SK-N-SH (cell line): ENCODE measurements at regions not wholly inside any gene's neighbourhood (a gene's known extent, or its start where the extent isn't known, plus 50 kb on each side); places are given as distances from the start of the nearest gene placed in this dataset.

Source experiments
- CTCF ChIA-PET: fragments of 300-600, 350-600 bp; formaldehyde crosslinking; extraction: SDS; loops from one replicate; lab custom pipeline; 2021; lab: Yijun Ruan, JAX
- POLR2A ChIA-PET: fragments of 350-600 bp; sonication (Branson Sonifier 250); formaldehyde crosslinking; extraction: SDS; loops from one replicate; lab custom pipeline; 2020; ENCODE audit warnings: antibody characterized with exemption, inconsistent platforms; lab: Yijun Ruan, JAX
- DNase-seq: peaks from one replicate; pipeline ENCODE4 v3.0.0; 2012
- H2AFZ ChIP-seq: fragments of 200-600 bp; sonication (generic); 2 replicates; pipeline ENCODE4 v1.8.1; 2016; ENCODE audit warnings: antibody characterized with exemption, mild to moderate bottlenecking, low read depth
- H3F3A ChIP-seq: fragments of 200-600 bp; sonication (generic); replicated peaks from 2 replicates; pipeline ENCODE3; 2016; ENCODE audit warnings: antibody characterized with exemption, mild to moderate bottlenecking; ENCODE audit not compliant: insufficient read depth
- H3K27ac ChIP-seq, 2 experiments: fragments of 200-500 bp in 1 of 2; fragments of 200-600 bp in 1 of 2; sonication (Bioruptor generic) in 1 of 2; sonication (generic), shearing (Covaris generic) in 1 of 2; 2 replicates each; pipeline versions ENCODE4 v1.5.1 to v1.6.1; 2014 to 2016; ENCODE audit warnings: low read depth in 2 of 2, inconsistent platforms in 1 of 2, low read length in 1 of 2, mild to moderate bottlenecking in 1 of 2, mixed read lengths in 1 of 2
- H3K27me3 ChIP-seq: fragments of 200-600 bp; sonication (generic), shearing (Covaris generic); 2 replicates; pipeline ENCODE4 v1.6.1; 2016; ENCODE audit warnings: mixed run types; ENCODE audit not compliant: insufficient read depth
- H3K36me3 ChIP-seq, 2 experiments: fragments of 200-500 bp in 1 of 2; fragments of 200-600 bp in 1 of 2; sonication (Bioruptor generic) in 1 of 2; sonication (generic) in 1 of 2; replicated peaks in 1 of 2; 2 replicates each; pipeline versions ENCODE3 to v1.5.1; 2014 to 2016; ENCODE audit warnings: low read length in 1 of 2, mild to moderate bottlenecking in 1 of 2; ENCODE audit not compliant: insufficient read depth in 2 of 2, control insufficient read depth in 1 of 2
- H3K4me1 ChIP-seq, 2 experiments: fragments of 200-500 bp in 1 of 2; fragments of 200-600 bp in 1 of 2; sonication (Bioruptor generic) in 1 of 2; sonication (generic), shearing (Covaris generic) in 1 of 2; 2 replicates each; pipeline versions ENCODE4 v1.5.1 to v1.6.1; 2014 to 2016; ENCODE audit warnings: low read depth in 1 of 2, low read length in 1 of 2, mixed run types in 1 of 2; ENCODE audit not compliant: insufficient read depth in 2 of 2, control insufficient read depth in 1 of 2
- H3K4me2 ChIP-seq: fragments of 200-600 bp; sonication (generic), shearing (Covaris generic); 2 replicates; pipeline ENCODE4 v1.6.1; 2017; ENCODE audit warnings: mixed run types
- H3K4me3 ChIP-seq, 2 experiments: fragments of 200-500 bp in 1 of 2; fragments of 200-600 bp in 1 of 2; sonication (Bioruptor generic) in 1 of 2; sonication (generic), shearing (Covaris generic) in 1 of 2; 2 replicates each; pipeline versions ENCODE4 v1.5.1 to v1.8.1; 2014 to 2016; ENCODE audit warnings: low read depth in 2 of 2, inconsistent platforms in 1 of 2, low read length in 1 of 2, mild to moderate bottlenecking in 1 of 2, mixed read lengths in 1 of 2, moderate library complexity in 1 of 2
- H3K79me2 ChIP-seq: fragments of 200-600 bp; sonication (generic); 2 replicates; pipeline ENCODE4 v1.8.1; 2017; ENCODE audit warnings: mild to moderate bottlenecking; ENCODE audit not compliant: insufficient read depth
- H3K9ac ChIP-seq: fragments of 200-600 bp; sonication (generic); 2 replicates; pipeline ENCODE4 v1.6.1; 2017; ENCODE audit warnings: mixed run types
- H3K9me2 ChIP-seq: fragments of 200-600 bp; sonication (generic); 2 replicates; pipeline ENCODE4 v1.6.1; 2017; ENCODE audit warnings: mixed run types
- H3K9me3 ChIP-seq: fragments of 200-600 bp; sonication (generic); 2 replicates; pipeline ENCODE4 v1.6.1; 2017; ENCODE audit warnings: mixed run types, mild to moderate bottlenecking, moderate library complexity
- H4K20me1 ChIP-seq: fragments of 200-600 bp; sonication (generic); 2 replicates; pipeline ENCODE4 v1.6.1; 2017; ENCODE audit warnings: mild to moderate bottlenecking, mixed run types; ENCODE audit not compliant: insufficient read depth
- FOSL2 ChIP-seq: IDR thresholded peaks from 2 replicates; pipeline ENCODE4 v1.4.0; 2012; ENCODE audit warnings: low read depth, mild to moderate bottlenecking, moderate library complexity, borderline replicate concordance
- FOXM1 ChIP-seq: IDR thresholded peaks from 2 replicates; pipeline ENCODE4 v1.4.0; 2012; ENCODE audit warnings: low read depth, mild to moderate bottlenecking
- MEF2A ChIP-seq: IDR thresholded peaks from 2 replicates; pipeline ENCODE4 v1.4.0; 2012; ENCODE audit warnings: low read depth, borderline replicate concordance
- NRF1 ChIP-seq: IDR thresholded peaks from 2 replicates; pipeline ENCODE4 v1.6.1; 2012; ENCODE audit warnings: low read depth, mild to moderate bottlenecking, low read length
- RXRA ChIP-seq: IDR thresholded peaks from 2 replicates; pipeline ENCODE4 v1.4.0; 2012; ENCODE audit warnings: low read depth, mild to moderate bottlenecking, borderline replicate concordance
- WGBS: methylation state at CpG from one replicate; pipeline ENCODE4 v1.1.6; 2017; ENCODE audit warnings: low lambda C conversion rate; 5-methylcytosine and 5-hydroxymethylcytosine counted together
- TF ChIP-seq, protein P1 (sequence below): IDR thresholded peaks from 2 replicates; pipeline ENCODE4; 2012
- TF ChIP-seq, protein P2 (sequence below): fragments of 150-350 bp; IDR thresholded peaks from 2 replicates; pipeline ENCODE4 v1.6.1; 2016; ENCODE audit warnings: mild to moderate bottlenecking, low read depth, low read length
- TF ChIP-seq, protein P3 (sequence below): fragments of 200-600 bp; sonication (generic); IDR thresholded peaks from 2 replicates; pipeline ENCODE4 v1.6.1; 2017; ENCODE audit warnings: antibody characterized with exemption, mild to moderate bottlenecking, moderate library complexity
- TF ChIP-seq, protein P4 (sequence below): IDR thresholded peaks from 2 replicates; pipeline ENCODE4 v1.4.0; 2012; ENCODE audit warnings: low read depth

DNA sequence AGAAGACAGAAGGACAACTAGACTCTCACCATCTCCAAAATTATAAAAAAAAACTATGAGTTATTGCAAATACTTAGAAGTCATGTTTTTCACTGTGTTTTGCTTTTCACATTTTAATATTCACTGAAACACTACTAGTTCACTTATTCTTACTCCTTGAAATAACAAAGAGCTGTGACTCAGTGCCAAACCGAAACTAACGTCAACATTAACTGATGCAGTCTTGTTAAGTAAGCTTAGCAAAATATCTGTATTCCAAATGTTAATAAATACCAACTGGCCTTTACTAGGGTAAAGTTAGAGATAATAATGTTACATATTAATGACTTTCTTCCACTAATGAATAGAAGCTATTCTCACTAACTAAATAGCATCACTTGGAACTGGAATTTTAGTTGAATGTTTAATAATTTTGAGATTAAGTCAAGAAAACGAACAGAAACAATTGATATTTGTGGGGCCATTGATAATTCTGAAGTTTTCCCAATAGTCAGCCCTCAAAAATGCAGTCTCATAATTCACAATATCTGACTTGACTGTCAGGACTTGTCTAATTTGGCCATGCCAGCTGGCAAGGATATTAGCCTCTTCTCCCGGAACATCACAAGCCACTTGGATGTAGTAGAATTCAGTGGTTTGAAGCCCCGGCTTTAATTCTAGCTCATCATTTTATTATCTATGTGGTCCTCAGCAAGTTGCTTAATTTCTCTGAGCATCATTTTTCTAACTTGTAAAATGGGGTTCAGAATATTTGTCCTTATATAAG is 230.1 kb upstream of the DDI1 start:
- no peaks in the 10 kb centered on the region for H3K27me3 ChIP-seq
- no peaks in the 10 kb centered on the region for H3K9me2 ChIP-seq
- TF ChIP-seq FOSL2, result 0 out of 2 replicates have a peak, but pooled peaks have one; percentile 14
- no peak for TF ChIP-seq NRF1
- WGBS, result 47% methylated on average over 5 of the region's 5 CpGs
- no peak for DNase-seq
- H4K20me1 ChIP-seq, result no peaks in the 10 kb centered on the region
- H3K9me3 ChIP-seq, result no peaks in the 10 kb centered on the region
- peak overlapping the region; percentile 9; the same call in 1 of the 2 replicates for H2AFZ ChIP-seq
- H3K79me2 ChIP-seq, result no peaks in the 10 kb centered on the region
- POLR2A ChIA-PET, result no interaction called here
- H3K4me3 ChIP-seq, result no peak overlapping the region
- H3K4me2 ChIP-seq, result 0 out of 2 replicates have a peak overlapping the region, but pooled peaks have one; percentile 51
- H3K9ac ChIP-seq, result no peak overlapping the region
- CTCF ChIA-PET, result interaction anchor here (1.5 kb wide), 1 partner anchor 549 kb away, joined by 3 read pairs; no protein-coding TSS in a partner anchor
- H3K36me3 ChIP-seq, result no peaks in the 10 kb centered on the region
- H3K4me1 ChIP-seq, result peaks cover 0 to 17% of the 10 kb centered on the region in 2 experiments; a peak in 2 of 4 replicates
- peaks cover 13% of the 10 kb centered on the region for H3F3A ChIP-seq
- peak overlapping the region in 1 of 2 experiments; percentile 52; a peak in 1 of 4 replicates for H3K27ac ChIP-seq

DNA sequence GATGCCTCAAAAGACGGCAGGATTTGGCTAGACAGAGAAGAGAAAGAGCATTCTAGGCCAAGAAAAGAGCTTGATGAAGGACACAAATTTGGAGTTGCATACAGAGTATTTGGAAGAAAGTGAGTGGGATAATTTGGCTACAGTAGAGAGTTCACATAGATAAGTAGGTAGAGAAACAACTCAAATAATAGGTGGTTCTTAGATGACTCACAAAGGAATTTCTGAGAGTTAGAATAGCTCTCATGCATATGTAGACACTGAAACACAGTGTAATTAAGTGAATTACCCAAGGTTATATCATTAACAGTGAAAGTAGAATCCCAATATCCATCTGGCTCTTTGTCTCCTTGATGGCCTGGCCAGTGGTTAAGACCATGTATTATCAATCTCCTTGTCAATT is 228.6 kb upstream of the DDI1 start:
- Histone ChIP-seq H3K9me2 (no peaks in the 10 kb centered on the region), H2AFZ (no peak overlapping the region), H3K27me3 (no peaks in the 10 kb centered on the region), H4K20me1 (no peaks in the 10 kb centered on the region), H3K27ac (peak overlapping the region in 1 of 2 experiments; percentile 10; a peak in 1 of 4 replicates), H3F3A (peaks cover 13% of the 10 kb centered on the region), H3K4me2 (no peak overlapping the region), H3K4me1 (peaks cover 0 to 17% of the 10 kb centered on the region in 2 experiments; a peak in 2 of 4 replicates), H3K36me3 (no peaks in the 10 kb centered on the region), H3K9ac (no peak overlapping the region), H3K9me3 (no peaks in the 10 kb centered on the region), H3K79me2 (no peaks in the 10 kb centered on the region), H3K4me3 (no peak overlapping the region)
- TF ChIP-seq, protein P1, sequence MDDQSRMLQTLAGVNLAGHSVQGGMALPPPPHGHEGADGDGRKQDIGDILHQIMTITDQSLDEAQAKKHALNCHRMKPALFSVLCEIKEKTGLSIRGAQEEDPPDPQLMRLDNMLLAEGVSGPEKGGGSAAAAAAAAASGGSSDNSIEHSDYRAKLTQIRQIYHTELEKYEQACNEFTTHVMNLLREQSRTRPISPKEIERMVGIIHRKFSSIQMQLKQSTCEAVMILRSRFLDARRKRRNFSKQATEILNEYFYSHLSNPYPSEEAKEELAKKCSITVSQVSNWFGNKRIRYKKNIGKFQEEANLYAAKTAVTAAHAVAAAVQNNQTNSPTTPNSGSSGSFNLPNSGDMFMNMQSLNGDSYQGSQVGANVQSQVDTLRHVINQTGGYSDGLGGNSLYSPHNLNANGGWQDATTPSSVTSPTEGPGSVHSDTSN, result no peak
- peak; percentile 8; the same call in 1 of the 2 replicates for TF ChIP-seq FOSL2
- TF ChIP-seq, protein P2, sequence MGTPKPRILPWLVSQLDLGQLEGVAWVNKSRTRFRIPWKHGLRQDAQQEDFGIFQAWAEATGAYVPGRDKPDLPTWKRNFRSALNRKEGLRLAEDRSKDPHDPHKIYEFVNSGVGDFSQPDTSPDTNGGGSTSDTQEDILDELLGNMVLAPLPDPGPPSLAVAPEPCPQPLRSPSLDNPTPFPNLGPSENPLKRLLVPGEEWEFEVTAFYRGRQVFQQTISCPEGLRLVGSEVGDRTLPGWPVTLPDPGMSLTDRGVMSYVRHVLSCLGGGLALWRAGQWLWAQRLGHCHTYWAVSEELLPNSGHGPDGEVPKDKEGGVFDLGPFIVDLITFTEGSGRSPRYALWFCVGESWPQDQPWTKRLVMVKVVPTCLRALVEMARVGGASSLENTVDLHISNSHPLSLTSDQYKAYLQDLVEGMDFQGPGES, result no peak
- TF ChIP-seq RXRA, result no peak
- TF ChIP-seq, protein P3, sequence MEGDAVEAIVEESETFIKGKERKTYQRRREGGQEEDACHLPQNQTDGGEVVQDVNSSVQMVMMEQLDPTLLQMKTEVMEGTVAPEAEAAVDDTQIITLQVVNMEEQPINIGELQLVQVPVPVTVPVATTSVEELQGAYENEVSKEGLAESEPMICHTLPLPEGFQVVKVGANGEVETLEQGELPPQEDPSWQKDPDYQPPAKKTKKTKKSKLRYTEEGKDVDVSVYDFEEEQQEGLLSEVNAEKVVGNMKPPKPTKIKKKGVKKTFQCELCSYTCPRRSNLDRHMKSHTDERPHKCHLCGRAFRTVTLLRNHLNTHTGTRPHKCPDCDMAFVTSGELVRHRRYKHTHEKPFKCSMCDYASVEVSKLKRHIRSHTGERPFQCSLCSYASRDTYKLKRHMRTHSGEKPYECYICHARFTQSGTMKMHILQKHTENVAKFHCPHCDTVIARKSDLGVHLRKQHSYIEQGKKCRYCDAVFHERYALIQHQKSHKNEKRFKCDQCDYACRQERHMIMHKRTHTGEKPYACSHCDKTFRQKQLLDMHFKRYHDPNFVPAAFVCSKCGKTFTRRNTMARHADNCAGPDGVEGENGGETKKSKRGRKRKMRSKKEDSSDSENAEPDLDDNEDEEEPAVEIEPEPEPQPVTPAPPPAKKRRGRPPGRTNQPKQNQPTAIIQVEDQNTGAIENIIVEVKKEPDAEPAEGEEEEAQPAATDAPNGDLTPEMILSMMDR, result no peak
- no peak for TF ChIP-seq MEF2A
- TF ChIP-seq, protein P4, sequence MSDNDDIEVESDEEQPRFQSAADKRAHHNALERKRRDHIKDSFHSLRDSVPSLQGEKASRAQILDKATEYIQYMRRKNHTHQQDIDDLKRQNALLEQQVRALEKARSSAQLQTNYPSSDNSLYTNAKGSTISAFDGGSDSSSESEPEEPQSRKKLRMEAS, result no peak
- no peak for TF ChIP-seq FOXM1
- DNase-seq, result no peak
- ChIA-PET CTCF (no interaction called here), POLR2A (no interaction called here)
- 89% methylated on average over 1 of the region's 1 CpG for WGBS
